Fibroblast of villous mesenchyme (primary cell): ENCODE measurements at regions not wholly inside any gene's neighbourhood (a gene's known extent, or its start where the extent isn't known, plus 50 kb on each side); places are given as distances from the start of the nearest gene placed in this dataset.
A peak's percentile ranks its signal among the peaks of the same experiment; 100 is the strongest.

Experiments used
- DNase-seq: peaks from one replicate; pipeline ENCODE4 v3.0.0-alpha.2; 2010; ENCODE audit warnings: low read depth
- H3K4me3 ChIP-seq: 2 replicates; pipeline ENCODE4 v1.5.1; 2011; ENCODE audit warnings: low read depth, mild to moderate bottlenecking, low read length
- CTCF ChIP-seq: IDR thresholded peaks from 2 replicates; pipeline ENCODE4 v1.5.1; 2012; ENCODE audit warnings: low read depth, mild to moderate bottlenecking, low read length; ENCODE audit not compliant: insufficient read depth

DNA sequence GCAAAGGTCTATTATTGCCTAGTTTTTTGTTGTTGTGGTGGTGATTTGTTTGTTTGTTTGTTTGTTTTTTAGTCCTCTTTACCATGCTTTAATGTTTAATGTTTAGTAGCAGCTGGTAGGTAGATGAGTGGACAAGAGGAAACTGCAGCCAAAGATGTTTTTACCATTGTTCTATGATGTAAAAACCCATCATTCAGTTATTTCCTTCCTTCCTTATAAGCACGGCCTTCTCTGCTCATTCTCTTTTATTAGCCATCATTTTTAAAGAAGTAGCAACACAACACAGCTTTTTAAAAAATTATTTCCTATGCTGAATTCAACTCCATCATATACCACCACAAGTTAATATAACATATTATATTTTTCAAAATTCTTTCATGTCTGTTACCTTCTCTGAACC lies 58.5 kb upstream of the BOC start:
- DNase-seq, result no peak
- TF ChIP-seq CTCF, result no peak
- no peak overlapping the region for H3K4me3 ChIP-seq

DNA sequence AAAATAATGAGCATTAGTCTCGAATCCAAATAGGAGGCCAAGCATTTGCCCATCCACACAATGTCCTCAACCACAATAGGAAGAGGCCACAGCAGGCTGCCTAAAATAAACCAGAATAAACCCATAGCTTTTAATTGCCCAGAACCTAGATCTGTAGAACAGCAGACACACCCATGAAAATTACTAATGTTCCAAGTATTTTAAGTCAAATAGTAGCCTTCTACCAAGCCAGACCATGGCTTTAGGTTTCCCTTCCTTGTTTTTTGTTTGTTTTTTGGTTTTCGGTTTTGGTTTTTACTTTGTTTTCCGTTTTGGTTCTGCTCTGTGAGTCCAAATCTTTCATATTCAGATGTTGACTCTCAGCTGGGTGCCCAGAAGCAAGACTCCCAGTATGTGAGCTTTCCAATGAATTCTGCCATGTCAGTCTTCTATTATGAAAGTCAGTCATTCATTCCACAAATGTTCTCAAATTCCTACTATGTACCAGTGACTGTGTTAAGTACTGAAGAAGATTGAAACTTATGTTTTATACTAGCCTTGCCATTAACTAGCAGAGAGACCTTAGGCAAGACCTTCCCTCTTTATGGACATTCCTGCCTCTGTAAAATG lies 57.8 kb upstream of the BOC start:
- no peak for TF ChIP-seq CTCF
- DNase-seq, result no peak
- no peak overlapping the region for H3K4me3 ChIP-seq

DNA sequence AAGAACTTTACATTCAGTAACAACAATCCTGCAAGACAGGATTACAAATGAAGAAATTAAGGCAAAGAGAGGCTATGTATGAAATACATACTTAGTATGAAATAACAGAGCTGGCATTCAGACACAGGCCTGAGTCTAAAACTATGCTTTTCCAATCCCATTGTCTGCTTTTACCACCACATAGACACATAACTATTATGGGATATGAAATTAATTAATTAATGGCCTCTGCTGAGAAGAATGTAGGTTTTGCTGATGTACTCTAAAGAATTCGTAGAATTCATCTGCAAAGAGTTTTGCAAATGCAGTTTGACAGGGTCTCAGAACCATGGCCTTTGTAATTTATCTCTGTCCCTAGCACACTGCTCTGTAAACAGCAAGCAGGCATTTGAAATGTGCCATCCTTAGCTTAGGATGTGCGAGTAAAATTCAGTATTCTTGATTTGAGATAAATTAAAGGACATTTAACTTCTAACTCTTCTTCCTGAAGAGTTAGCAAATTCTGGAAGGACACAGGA lies 54.5 kb upstream of the BOC start:
- no peak for TF ChIP-seq CTCF
- no peak for DNase-seq
- no peak overlapping the region for H3K4me3 ChIP-seq

DNA sequence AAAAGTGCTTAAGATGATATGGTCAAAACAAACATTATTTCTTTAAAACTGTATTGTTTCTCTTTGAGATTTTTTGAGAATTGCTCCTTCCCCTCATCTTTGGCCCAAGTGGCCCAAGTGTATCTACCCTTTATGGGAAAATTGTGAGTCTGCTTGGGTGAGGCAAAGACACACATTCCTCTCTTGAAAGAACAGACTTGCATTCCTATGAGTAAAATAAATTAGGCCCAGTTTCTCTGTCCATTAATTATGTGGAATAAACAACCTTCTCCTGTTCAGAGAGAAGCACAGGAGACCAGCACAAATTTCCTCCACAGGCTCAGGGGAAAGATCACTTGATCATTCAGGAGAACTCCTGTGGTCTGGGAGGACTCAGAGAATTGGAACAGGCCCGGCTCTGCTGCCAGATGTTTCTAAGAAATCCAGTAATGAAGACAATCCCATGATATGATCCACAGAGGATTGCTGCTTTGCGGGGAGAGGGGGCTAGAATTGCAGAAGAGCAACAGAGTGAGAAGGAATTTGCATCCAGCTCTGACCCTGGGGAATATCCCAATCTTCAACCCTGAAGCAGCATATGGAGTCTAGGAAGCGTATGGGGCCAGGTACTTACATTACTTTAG lies 53.8 kb upstream of the BOC start:
- DNase-seq, result peak; percentile 44
- no peak for TF ChIP-seq CTCF

GRCh38 chr3:113158171-113158570 lies 53.2 kb upstream of the BOC start:
- no peak overlapping the region for H3K4me3 ChIP-seq
- no peak for DNase-seq
- no peak for TF ChIP-seq CTCF

More for the DNA sequence above, 53.8 kb upstream of the BOC start:
- no peak overlapping the region for H3K4me3 ChIP-seq
